Epithelial cell of esophagus (primary cell): ENCODE measurements at regions not wholly inside any gene's neighbourhood (a gene's known extent, or its start where the extent isn't known, plus 50 kb on each side); places are given as distances from the start of the nearest gene placed in this dataset.

ENCODE experiments used
- DNase-seq: peaks from one replicate; pipeline ENCODE4 v3.0.0; 2010; ENCODE audit warnings: low read depth
- H3K4me3 ChIP-seq: 2 replicates; pipeline ENCODE4 v1.5.1; 2011; ENCODE audit warnings: mild to moderate bottlenecking, low read length, control low read depth
- TF ChIP-seq, protein P1 (sequence below): IDR thresholded peaks from 2 replicates; pipeline ENCODE4 v1.5.1; 2011; ENCODE audit warnings: low read depth, mild to moderate bottlenecking, low read length, control low read depth, inconsistent platforms; ENCODE audit not compliant: insufficient read depth; ENCODE audit errors: missing control alignments

DNA sequence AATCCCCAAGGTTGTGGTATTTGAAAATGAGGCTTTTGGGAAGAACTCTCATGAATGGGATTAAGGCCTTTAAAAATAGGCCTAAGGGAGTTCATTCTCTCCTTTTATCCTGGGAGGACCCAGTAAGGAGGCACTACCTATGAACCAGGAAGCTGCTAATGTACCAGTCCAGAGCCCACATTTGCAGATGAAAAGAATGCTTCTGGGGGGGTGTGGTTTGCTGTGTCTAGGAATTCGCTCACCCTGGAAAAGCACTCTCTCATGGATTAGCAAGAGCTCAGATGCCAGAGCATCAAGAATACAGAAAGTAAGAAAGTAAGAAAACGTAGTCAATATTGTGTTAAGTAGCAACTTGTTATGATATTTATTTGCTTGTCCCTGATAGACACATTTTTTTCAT lies 785.7 kb upstream of the GYPC start:
- no peak for DNase-seq
- TF ChIP-seq, protein P1, sequence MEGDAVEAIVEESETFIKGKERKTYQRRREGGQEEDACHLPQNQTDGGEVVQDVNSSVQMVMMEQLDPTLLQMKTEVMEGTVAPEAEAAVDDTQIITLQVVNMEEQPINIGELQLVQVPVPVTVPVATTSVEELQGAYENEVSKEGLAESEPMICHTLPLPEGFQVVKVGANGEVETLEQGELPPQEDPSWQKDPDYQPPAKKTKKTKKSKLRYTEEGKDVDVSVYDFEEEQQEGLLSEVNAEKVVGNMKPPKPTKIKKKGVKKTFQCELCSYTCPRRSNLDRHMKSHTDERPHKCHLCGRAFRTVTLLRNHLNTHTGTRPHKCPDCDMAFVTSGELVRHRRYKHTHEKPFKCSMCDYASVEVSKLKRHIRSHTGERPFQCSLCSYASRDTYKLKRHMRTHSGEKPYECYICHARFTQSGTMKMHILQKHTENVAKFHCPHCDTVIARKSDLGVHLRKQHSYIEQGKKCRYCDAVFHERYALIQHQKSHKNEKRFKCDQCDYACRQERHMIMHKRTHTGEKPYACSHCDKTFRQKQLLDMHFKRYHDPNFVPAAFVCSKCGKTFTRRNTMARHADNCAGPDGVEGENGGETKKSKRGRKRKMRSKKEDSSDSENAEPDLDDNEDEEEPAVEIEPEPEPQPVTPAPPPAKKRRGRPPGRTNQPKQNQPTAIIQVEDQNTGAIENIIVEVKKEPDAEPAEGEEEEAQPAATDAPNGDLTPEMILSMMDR, result no peak
- H3K4me3 ChIP-seq, result no peak overlapping the region

DNA sequence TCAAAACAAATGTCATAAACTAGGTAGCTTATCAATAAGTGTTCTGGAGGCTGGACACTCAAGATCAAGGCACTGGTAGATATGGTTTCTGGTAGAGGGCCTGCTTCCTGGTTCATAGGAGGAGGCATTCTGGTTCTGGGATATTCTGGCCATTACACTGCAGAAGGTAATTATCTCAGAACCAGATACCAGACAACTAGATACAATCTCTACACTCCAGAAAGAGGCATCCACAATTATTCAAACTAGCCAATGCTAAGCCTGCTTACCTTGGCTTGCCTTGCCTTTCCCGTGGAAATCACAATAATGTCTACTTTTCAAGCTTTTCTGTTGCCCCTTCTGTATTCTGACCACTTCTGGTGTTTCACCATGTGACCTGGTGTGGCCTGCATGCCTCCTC lies 785.2 kb upstream of the GYPC start:
- TF ChIP-seq, protein P1, result no peak
- no peak overlapping the region for H3K4me3 ChIP-seq
- DNase-seq, result no peak

DNA sequence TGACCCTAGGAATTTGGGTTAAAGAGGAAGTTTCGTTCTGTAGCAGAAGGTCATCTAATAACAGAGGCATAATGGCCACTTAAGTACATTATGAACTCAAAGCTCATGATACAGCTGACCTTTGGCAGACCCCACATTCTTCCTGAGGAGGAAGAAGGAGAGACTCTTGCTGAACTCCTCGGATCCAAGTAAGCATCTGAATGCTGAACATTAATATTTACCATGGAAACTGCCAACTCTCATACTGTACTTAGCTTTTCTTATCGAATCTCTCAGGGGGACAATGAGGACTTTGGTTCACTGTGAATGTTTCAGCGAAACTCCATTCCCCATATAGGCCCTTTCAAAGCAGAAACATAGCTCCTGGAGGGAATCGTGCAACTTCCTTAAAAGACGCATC lies 781.4 kb upstream of the GYPC start:
- TF ChIP-seq, protein P1, result no peak
- no peak overlapping the region for H3K4me3 ChIP-seq

DNA sequence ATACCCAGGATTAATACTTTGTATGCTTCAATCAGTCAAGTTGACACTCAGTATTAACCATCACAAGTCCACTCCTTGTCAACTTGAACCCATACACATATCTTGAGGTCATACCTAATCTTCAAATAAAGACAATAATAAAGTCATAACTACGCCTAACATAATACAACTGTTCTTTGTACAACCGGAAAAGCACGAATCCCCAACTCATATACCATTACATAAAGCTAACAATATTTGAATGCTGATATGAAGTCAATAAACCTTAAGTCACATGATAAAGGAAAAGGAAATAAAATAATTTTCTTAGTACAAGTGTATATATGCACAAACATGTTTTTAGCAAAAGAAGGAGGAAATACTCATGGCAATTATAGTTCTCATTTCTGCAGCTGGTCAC lies 770.6 kb upstream of the GYPC start:
- H3K4me3 ChIP-seq, result no peak overlapping the region
- no peak for DNase-seq
- TF ChIP-seq, protein P1, result no peak

More for the DNA sequence above, 781.4 kb upstream of the GYPC start:
- no peak for DNase-seq

DNA sequence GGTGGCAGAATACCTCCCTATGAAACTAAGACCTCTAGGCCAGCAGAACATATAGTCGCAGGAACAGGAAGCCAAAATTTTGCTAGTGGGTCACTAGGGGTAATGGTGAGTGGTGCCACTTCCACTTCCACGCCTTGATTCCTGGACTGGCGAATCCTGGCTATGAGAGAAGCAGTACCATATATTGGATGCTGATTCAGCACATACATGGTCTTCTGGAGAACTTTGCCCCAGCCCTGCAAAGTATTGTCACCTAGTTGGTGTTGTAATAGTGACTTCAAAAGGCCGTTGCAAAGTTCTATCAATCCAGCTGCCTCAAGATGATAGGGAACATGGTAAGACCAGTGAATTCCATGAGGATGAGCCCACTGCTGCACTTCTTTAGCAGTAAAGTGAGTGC lies 769.8 kb upstream of the GYPC start:
- H3K4me3 ChIP-seq, result no peak overlapping the region
- TF ChIP-seq, protein P1, result no peak
- DNase-seq, result no peak

DNA sequence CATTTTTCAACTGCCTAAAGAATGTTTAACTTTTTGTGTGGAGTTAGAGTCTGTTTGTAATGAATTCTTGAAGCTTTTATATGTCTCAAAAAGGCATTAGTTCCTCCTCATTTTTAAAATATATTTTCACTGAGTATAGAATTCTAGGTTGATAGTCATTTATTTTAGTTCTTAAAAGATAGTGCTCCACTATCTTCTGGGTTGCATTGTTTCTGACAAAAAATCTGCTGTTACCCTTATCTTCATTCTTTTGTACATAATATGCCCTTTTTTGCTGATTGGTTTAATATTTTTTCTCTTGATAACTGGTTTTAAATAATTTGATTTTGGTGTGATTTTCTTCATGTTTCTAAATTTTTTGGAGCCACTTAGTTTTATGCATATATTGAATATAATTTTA lies 754.7 kb upstream of the GYPC start:
- no peak overlapping the region for H3K4me3 ChIP-seq
- TF ChIP-seq, protein P1, result no peak

DNA sequence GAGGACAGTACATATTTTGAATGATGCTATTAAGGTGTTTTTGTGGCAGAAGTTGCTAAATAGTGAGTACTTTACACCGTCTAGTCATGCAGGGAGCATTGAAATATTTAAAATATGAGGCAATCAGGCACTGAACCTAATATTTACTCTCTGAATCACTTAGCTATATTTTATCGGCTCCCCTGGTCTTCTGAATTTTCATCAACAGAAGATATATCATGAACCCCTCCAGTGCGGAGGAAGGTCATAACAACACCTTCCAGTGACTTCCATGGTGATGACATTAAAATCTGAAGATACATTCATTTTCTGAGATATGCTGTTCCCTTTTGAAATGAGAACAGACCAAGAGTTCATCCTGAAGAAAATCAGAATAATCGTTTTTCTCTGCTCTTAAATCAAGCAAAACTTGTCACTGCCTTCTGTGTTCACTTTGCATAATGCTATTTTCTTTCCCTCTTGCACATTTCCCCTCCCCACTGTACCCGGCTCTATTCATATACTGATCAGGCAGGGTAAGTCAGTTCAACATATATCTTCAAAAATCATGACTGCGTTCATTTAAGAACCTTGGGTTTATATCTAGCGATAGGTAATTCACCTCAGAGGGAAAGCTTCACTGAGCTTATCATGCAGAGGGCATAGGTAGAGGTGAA lies 729.9 kb upstream of the GYPC start:
- DNase-seq, result no peak
- H3K4me3 ChIP-seq, result no peak overlapping the region
- TF ChIP-seq, protein P1, result no peak

More for the DNA sequence above, 754.7 kb upstream of the GYPC start:
- DNase-seq, result no peak
